Panc1 (cell line): ENCODE measurements at regions not wholly inside any gene's neighbourhood (a gene's known extent, or its start where the extent isn't known, plus 50 kb on each side); places are given as distances from the start of the nearest gene placed in this dataset.

ENCODE experiments used
- POLR2AphosphoS5 ChIP-seq: IDR thresholded peaks from 2 replicates; pipeline ENCODE4 v1.6.1; 2012; ENCODE audit warnings: mild to moderate bottlenecking, low read depth, low read length, moderate library complexity
- SIN3A ChIP-seq: IDR thresholded peaks from 2 replicates; pipeline ENCODE4 v1.6.1; 2012; ENCODE audit warnings: low read depth, mild to moderate bottlenecking, low read length, moderate library complexity, borderline replicate concordance; ENCODE audit not compliant: insufficient read depth
- TCF7L2 ChIP-seq: IDR thresholded peaks from 2 replicates; pipeline ENCODE4 v1.6.1; 2011; ENCODE audit warnings: mild to moderate bottlenecking, low read depth, low read length, inconsistent platforms
- TF ChIP-seq, protein P1 (sequence below): fragments of 450-650 bp; IDR thresholded peaks from 2 replicates; pipeline ENCODE4 v1.5.1; 2017; ENCODE audit warnings: mild to moderate bottlenecking
- TF ChIP-seq, protein P2 (sequence below), 2 experiments: IDR thresholded peaks; 2 replicates each; pipeline ENCODE4 v1.6.1; 2011 to 2012; ENCODE audit warnings: low read depth in 2 of 2, control low read depth in 1 of 2, low read length in 1 of 2, mild to moderate bottlenecking in 1 of 2, moderate library complexity in 1 of 2; ENCODE audit not compliant: insufficient read depth in 1 of 2

DNA sequence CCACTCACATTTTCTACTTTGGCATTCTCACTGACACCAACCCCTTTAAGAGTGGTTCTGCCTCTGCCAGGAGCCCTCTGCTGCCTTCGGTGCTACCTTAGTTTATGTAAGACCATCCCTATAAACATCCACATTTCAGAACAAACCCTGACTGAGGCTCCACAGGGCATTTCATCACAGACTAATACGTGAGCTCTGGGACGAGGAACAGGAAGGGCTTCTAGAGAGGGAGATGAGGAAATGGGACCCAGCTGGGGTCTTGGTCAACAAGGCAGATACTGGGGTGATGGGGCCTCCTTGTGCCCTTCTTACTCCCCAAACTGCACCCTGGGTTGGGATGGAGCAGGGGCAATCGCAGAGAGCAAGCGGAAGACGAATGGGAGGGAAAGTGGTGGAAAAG is 86.5 kb upstream of the FYN start:
- TF ChIP-seq TCF7L2 (no peak), POLR2AphosphoS5 (no peak), SIN3A (no peak)
- TF ChIP-seq, protein P1, sequence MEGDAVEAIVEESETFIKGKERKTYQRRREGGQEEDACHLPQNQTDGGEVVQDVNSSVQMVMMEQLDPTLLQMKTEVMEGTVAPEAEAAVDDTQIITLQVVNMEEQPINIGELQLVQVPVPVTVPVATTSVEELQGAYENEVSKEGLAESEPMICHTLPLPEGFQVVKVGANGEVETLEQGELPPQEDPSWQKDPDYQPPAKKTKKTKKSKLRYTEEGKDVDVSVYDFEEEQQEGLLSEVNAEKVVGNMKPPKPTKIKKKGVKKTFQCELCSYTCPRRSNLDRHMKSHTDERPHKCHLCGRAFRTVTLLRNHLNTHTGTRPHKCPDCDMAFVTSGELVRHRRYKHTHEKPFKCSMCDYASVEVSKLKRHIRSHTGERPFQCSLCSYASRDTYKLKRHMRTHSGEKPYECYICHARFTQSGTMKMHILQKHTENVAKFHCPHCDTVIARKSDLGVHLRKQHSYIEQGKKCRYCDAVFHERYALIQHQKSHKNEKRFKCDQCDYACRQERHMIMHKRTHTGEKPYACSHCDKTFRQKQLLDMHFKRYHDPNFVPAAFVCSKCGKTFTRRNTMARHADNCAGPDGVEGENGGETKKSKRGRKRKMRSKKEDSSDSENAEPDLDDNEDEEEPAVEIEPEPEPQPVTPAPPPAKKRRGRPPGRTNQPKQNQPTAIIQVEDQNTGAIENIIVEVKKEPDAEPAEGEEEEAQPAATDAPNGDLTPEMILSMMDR: no peak
- TF ChIP-seq, protein P2, sequence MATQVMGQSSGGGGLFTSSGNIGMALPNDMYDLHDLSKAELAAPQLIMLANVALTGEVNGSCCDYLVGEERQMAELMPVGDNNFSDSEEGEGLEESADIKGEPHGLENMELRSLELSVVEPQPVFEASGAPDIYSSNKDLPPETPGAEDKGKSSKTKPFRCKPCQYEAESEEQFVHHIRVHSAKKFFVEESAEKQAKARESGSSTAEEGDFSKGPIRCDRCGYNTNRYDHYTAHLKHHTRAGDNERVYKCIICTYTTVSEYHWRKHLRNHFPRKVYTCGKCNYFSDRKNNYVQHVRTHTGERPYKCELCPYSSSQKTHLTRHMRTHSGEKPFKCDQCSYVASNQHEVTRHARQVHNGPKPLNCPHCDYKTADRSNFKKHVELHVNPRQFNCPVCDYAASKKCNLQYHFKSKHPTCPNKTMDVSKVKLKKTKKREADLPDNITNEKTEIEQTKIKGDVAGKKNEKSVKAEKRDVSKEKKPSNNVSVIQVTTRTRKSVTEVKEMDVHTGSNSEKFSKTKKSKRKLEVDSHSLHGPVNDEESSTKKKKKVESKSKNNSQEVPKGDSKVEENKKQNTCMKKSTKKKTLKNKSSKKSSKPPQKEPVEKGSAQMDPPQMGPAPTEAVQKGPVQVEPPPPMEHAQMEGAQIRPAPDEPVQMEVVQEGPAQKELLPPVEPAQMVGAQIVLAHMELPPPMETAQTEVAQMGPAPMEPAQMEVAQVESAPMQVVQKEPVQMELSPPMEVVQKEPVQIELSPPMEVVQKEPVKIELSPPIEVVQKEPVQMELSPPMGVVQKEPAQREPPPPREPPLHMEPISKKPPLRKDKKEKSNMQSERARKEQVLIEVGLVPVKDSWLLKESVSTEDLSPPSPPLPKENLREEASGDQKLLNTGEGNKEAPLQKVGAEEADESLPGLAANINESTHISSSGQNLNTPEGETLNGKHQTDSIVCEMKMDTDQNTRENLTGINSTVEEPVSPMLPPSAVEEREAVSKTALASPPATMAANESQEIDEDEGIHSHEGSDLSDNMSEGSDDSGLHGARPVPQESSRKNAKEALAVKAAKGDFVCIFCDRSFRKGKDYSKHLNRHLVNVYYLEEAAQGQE (IDR thresholded peaks at IDR 0.05; ENCODE audit: insufficient read depth in 1 of 2, low read depth in 2 of 2, low read length in 1 of 2): no peak
